Neural cell (in vitro differentiated cells): ENCODE measurements at regions not wholly inside any gene's neighbourhood (a gene's known extent, or its start where the extent isn't known, plus 50 kb on each side); places are given as distances from the start of the nearest gene placed in this dataset.

Experiments
- CTCF ChIP-seq: fragments of 450-650 bp; IDR thresholded peaks from 2 replicates; pipeline ENCODE4 v1.5.1; 2014; ENCODE audit warnings: antibody characterized with exemption, mild to moderate bottlenecking, moderate library complexity; ENCODE audit not compliant: poor library complexity, severe bottlenecking
- EP300 ChIP-seq: fragments of 450-650 bp; conservative IDR thresholded peaks from 2 replicates; pipeline ENCODE4 v1.6.1; 2014; ENCODE audit warnings: antibody characterized with exemption, mild to moderate bottlenecking, moderate library complexity; ENCODE audit not compliant: poor library complexity, severe bottlenecking
- EZH2 ChIP-seq: fragments of 200-600, 300-800 bp; shearing (Covaris generic), sonication (generic); IDR thresholded peaks from 2 replicates; pipeline ENCODE4 v1.6.1; 2014; ENCODE audit warnings: antibody characterized with exemption, low read length, borderline replicate concordance, mild to moderate bottlenecking; ENCODE audit not compliant: insufficient read depth, poor library complexity, severe bottlenecking
- POLR2AphosphoS5 ChIP-seq: IDR thresholded peaks from 2 replicates; pipeline ENCODE4 v1.6.1; 2012
- RAD21 ChIP-seq: fragments of 450-650 bp; conservative IDR thresholded peaks from 2 replicates; pipeline ENCODE4 v1.6.1; 2014; ENCODE audit warnings: antibody characterized with exemption, mild to moderate bottlenecking, moderate library complexity
- REST ChIP-seq: IDR thresholded peaks from 2 replicates; pipeline ENCODE4 v1.6.1; 2012; ENCODE audit warnings: borderline replicate concordance

- TF ChIP-seq EZH2 (no peak), REST (no peak), POLR2AphosphoS5 (no peak), CTCF (no peak), EP300 (no peak), RAD21 (no peak)
Observed at GRCh38 chr21:27464648-27465047, 497.8 kb upstream of the ADAMTS5 start.
